Fibroblast of skin of right biceps (primary cell): ENCODE measurements at regions not wholly inside any gene's neighbourhood (a gene's known extent, or its start where the extent isn't known, plus 50 kb on each side); places are given as distances from the start of the nearest gene placed in this dataset.
"Not testable (repeated sequence)": the region's sequence is repeated elsewhere in the genome, so short reads cannot be mapped to it uniquely, and the experiment has no call there.

ENCODE experiments used
- DNase-seq: peaks from one replicate; pipeline ENCODE4 v3.0.0-alpha.2; 2013

GRCh38 chrX:101823236-101823635, 108.6 kb downstream of the ZMAT1 start:
- no peak for DNase-seq

DNA sequence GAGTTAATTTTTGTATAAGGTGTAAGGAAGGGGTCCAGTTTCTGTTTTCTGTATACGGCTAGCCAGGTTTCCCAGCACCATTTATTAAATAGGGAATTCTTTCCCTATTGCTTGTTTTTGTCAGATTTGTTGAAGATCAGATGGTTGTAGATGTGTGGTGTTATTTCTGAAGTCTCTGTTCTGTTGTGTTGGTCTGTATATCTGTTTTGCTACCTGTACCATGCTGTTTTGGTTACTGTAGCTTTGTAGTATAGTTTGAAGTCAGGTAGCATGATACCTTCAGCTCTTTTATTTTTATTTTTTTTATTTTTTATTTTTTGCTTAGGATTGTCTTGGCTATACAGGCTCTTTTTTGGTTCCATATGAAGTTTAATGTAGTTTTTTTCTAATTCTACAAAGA, 114.1 kb downstream of the ZMAT1 start:
- DNase-seq: not testable (repeated sequence)

GRCh38 chrX:101813200-101813599, 118.6 kb downstream of the ZMAT1 start:
- DNase-seq: no peak

GRCh38 chrX:101803451-101803850, 128.4 kb downstream of the ZMAT1 start:
- peak; percentile 5 for DNase-seq

DNA sequence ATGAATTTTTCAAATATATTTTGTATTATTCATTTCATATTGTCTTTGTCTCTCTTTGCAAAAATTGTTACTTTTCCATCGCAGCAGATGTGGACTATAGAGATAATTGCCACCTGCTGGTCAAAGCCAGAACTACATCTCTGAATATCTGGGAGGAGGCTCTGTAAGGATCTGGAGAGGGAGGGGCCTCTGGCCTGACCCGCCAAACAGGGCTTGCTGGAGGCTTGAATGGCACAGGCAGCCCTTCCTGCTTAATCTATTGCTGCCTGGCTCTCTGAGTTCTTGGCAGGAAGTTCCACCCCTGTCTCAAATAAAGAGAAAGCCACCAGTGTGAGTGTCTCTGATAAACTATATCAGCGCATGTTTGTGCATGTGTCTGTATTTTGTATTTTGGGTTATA, 132.4 kb downstream of the ZMAT1 start:
- DNase-seq: peak; percentile 86

- DNase-seq: no peak
Measured at GRCh38 chrX:101787934-101788333, 128.3 kb upstream of the ARMCX2 start.

DNA sequence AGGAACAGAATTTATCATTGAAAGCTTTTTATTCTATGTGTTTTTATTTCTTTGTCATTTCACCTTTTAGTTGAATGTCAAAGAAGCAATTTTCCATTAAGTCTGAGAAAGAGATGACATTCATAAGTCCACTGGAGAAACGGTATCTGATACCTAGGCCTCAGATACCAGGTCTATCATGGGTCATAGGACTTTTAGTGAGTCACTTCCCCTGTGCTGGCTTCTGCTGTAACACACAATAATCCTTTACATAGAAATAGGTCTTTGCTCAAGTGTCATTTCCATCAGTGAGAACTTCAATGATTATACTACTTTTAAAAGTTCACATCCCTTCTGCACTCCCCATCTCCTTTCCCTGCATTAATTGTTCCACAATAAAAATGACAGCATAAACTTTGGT, 125.5 kb upstream of the ARMCX2 start:
- DNase-seq: no peak

DNA sequence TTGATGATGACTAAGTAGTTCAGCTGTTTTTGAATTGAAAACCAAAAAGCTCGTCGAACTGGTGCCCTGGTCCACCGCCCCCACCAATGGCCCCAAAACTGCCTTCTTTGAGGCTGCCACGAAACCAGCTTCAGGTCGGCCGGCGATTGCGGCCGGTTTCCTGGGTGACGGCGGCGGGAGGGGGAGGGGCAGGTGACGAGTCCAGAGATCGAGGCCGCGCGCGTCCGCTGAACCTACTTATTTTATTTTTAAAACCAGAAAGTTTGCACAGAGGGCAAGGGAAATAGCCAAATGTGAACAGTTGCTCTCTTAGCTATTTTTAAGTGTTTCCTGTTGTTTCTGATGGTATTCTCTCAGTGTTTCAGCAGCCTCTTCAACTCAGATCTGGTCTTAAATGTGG, 120.8 kb upstream of the ARMCX2 start:
- DNase-seq: not testable (repeated sequence)

GRCh38 chrX:101774340-101774739, 114.7 kb upstream of the ARMCX2 start:
- DNase-seq: no peak

DNA sequence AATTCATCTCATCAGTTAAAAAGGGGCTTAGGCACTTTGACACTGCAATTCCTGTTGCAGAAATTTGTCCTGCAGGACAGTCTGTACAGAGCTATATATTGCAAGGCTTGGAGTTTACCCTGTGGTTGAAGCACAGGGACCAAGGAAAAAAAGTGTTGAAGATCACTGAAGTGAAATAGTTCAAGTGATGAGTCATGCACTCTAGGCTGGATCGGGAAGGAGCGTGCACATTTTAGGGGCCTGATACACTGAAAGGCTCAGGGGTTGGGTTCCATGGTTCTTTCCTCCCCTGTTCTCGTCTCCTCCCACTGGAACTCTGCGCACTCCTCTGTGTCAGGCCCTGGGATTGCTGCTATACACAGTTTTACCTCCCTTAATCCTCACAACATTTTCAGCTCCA, 104.9 kb upstream of the ARMCX2 start:
- DNase-seq: peak; percentile 26

DNA sequence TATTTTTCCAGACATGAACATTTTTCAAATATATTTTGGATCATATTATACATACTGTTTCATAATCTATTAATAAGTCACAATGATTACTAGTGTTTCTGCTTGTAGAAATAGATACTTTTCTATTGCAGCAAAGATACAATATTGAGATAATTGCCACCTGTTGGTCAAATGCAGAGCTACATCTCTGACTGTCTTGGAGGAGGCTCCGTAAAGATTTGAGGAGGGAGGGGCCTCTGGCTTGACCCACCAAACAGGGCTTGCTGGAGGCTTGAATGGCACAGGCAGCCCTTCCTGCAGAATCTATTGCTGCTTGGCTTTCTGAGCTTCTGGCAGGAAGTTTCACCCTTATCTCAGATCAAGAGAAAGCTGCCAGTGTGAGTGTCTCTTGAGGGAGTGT, 99.3 kb upstream of the ARMCX2 start:
- peak; percentile 40 for DNase-seq

DNA sequence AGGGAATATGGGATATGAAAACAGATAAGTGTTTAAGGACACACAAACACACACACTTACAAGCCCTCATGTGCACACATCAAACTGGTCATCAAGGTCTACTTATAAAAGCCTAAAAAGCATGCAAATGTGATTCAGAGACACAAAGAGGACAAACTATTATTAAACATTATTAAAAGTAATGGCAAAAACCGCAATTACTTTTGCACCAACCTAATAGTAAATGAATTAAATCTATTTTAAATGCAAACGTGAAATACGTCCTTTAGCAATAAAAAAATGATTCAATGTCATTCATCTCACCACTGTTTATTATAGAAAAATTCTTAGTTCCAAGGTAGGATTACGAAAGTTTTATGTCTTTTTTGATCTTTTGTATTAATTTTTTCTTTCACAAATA, 91.1 kb upstream of the ARMCX2 start:
- no peak for DNase-seq

DNA sequence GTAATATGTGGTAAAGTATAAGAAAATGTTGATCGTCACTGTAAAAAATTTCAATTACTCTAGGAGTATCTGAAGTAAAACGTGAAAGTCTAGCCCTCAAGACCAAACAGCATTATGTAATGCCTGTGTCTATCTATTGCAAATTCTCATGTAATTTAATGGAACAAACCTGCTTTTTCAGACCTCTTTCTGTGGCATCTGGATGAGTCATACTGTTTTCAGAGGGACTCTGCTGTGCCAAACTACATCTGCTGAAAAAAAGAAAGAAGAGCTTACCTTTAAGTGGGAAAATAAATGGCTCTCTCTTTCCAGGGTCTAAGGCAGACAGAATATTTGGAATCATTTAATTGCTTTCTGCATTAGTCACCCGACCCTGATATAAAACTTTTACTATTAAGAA, 89.8 kb upstream of the ARMCX2 start:
- no peak for DNase-seq

GRCh38 chrX:101745046-101745445, 85.4 kb upstream of the ARMCX2 start:
- DNase-seq: no peak

DNA sequence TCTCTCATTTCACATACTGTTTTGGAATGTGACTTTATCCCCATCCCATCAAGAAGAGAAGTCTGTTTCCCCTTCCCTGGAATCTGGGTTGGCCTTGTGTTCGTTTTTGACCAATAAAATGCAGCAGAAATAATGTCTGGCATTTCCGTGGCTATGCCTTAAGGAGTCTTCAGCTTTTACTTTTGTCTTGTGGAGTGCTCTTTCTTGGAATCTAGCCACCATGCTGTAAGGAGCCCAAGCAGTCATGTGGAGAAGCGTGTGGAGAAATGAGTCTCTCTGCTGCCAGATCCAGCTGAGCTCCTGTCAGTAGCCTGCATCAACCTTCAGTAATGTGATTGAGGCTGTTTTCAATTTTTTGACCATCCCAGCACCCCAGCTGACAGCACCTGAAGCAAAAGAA, 84.4 kb upstream of the ARMCX2 start:
- DNase-seq: peak; percentile 10

GRCh38 chrX:101740642-101741041, 81.0 kb upstream of the ARMCX2 start:
- no peak for DNase-seq

DNA sequence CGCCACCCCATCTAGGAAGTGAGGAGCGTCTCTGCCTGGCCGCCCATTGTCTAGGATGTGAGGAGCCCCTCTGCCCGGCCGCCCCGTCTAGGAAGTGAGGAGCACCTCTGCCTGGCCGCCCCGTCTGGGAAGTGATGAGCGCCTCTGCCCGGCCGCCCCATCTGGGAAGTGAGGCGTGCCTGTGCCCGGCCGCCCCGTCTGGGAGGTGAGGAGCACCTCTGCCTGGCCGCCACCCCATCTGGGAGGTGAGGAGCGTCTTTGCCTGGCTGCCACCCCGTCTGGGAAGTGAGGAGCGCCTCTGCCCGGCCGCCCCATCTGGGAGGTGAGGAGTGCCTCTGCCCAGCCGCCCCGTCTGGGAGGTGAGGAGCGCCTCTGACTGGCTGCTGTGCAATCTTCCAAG, 79.2 kb upstream of the ARMCX2 start:
- DNase-seq: not testable (repeated sequence)

DNA sequence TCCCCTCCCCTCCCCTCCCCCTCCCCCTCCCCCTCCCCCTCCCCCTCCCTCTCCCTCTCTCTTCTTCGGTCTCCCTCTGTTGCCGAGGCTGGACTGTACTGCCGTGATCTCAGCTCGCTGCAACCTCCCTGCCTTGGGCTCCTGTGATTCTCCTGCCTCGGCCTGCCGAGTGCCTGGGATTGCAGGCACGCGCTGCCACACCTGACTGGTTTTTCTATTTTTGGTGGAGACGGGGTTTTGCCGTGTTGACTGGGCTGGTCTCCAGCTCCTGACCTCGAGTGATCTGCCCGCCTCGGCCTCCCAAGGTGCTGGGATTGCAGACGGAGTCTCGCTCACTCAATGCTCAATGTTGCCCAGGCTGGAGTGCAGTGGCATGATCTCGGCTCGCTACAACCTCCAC, 78.8 kb upstream of the ARMCX2 start:
- not testable (repeated sequence) for DNase-seq

DNA sequence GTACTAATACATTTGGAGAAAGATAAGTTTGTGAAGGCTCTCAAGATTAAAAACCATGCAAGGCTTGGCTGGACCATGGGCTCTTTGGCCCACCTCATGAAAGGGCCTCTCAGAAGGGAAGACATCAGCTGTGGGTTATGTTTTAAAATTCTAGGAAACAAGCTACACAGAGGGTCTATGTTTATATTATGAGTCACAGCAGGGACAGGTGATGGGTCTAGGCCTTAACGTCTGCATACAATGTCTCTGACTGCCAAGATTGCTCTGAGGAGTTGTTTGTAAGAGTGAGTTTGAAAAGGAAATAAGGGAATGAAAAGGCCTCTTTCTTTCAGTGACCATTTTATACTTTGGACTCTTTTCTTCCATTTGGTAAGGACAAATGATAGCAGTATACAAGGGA, 77.0 kb upstream of the ARMCX2 start:
- no peak for DNase-seq

DNA sequence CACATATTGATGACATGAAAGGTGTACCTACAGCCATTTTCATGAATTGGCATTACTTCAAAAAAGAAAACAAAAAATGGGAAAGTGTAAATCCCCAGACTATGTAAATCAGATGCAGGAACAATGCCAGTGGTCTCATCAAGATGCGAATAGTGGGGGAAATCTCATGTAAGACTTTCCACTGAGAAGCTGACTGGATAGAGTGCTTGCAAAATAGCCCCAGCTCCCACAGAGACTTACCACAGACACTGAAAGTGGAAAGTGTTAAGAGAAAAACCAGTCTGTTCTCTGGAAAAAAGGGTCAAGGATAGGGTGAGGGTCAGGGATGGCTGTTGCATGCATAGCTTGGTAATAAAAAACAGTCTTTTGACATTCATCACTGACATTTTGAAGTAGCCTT, 73.2 kb upstream of the ARMCX2 start:
- no peak for DNase-seq

GRCh38 chrX:101729986-101730385, 70.3 kb upstream of the ARMCX2 start:
- no peak for DNase-seq
